SK-N-SH treated with all-trans-retinoic acid at 6 μM for 48 hours (cell line): ENCODE measurements at regions not wholly inside any gene's neighbourhood (a gene's known extent, or its start where the extent isn't known, plus 50 kb on each side); places are given as distances from the start of the nearest gene placed in this dataset.

ENCODE experiments used
- ATAC-seq: fragments of 200-7000 bp; cut with Tn5 transposase; 3 replicates; pipeline ENCODE4 v1.9.1; 2020; ENCODE audit warnings: mild to moderate bottlenecking, moderate library complexity
- ARNTL ChIP-seq: fragments of 450-650 bp; formaldehyde crosslinking; IDR thresholded peaks from 2 replicates; pipeline ENCODE4 v1.5.0; 2020; ENCODE audit warnings: low read depth, mild to moderate bottlenecking, moderate library complexity, borderline replicate concordance
- BACH2 ChIP-seq: fragments of 250-450 bp; sonication (Bioruptor Pico); IDR thresholded peaks from 2 replicates; pipeline ENCODE4 v1.9.0; 2021; ENCODE audit warnings: mild to moderate bottlenecking, borderline replicate concordance
- CREB5 ChIP-seq: fragments of 250-450 bp; sonication (Bioruptor Pico); IDR thresholded peaks from 2 replicates; pipeline ENCODE4 v1.5.1; 2020; ENCODE audit warnings: low read depth, mild to moderate bottlenecking, moderate library complexity
- CSDC2 ChIP-seq: fragments of 250-450 bp; sonication (Bioruptor Pico); IDR thresholded peaks from 2 replicates; pipeline ENCODE4 v1.5.0; 2020; ENCODE audit warnings: mild to moderate bottlenecking, moderate library complexity
- CSRNP3 ChIP-seq: fragments of 250-450 bp; sonication (Bioruptor Pico); IDR thresholded peaks from 2 replicates; pipeline ENCODE4 v1.5.1; 2021; ENCODE audit warnings: mild to moderate bottlenecking, moderate library complexity
- ESRRG ChIP-seq: fragments of 250-450 bp; sonication (Bioruptor Pico); IDR thresholded peaks from 2 replicates; pipeline ENCODE4 v1.6.1; 2021; ENCODE audit warnings: mild to moderate bottlenecking
- ISL1 ChIP-seq: fragments of 250-450 bp; sonication (Bioruptor Pico); IDR thresholded peaks from 2 replicates; pipeline ENCODE4 v2.1.2; 2022; ENCODE audit warnings: mild to moderate bottlenecking, moderate library complexity
- OSR1 ChIP-seq: fragments of 250-450 bp; sonication (Bioruptor Pico); IDR thresholded peaks from 2 replicates; pipeline ENCODE4 v1.8.0; 2022; ENCODE audit warnings: moderate library complexity, mild to moderate bottlenecking, inconsistent platforms
- PATZ1 ChIP-seq: fragments of 250-450 bp; sonication (Bioruptor Pico); IDR thresholded peaks from 2 replicates; pipeline ENCODE4 v1.8.0; 2020; ENCODE audit warnings: mild to moderate bottlenecking, moderate library complexity, borderline replicate concordance
- POU6F1 ChIP-seq: fragments of 250-450 bp; sonication (Bioruptor Pico); IDR thresholded peaks from 2 replicates; pipeline ENCODE4 v1.8.0; 2021; ENCODE audit warnings: low read depth, mild to moderate bottlenecking, moderate library complexity, borderline replicate concordance
- PPARA ChIP-seq: fragments of 250-450 bp; sonication (Bioruptor Pico); IDR thresholded peaks from 2 replicates; pipeline ENCODE4 v1.5.0; 2020; ENCODE audit warnings: mild to moderate bottlenecking, borderline replicate concordance
- SNAI2 ChIP-seq: fragments of 250-450 bp; sonication (Bioruptor Pico); IDR thresholded peaks from 2 replicates; pipeline ENCODE4 v1.5.0; 2020; ENCODE audit warnings: mild to moderate bottlenecking, moderate library complexity
- TCF4 ChIP-seq: fragments of 250-450 bp; sonication (Bioruptor Pico); IDR thresholded peaks from 2 replicates; pipeline ENCODE4 v1.8.0; 2021; ENCODE audit warnings: mild to moderate bottlenecking, moderate library complexity, borderline replicate concordance
- TOX ChIP-seq: fragments of 250-450 bp; sonication (Bioruptor Pico); IDR thresholded peaks from 2 replicates; pipeline ENCODE4 v1.8.0; 2021; ENCODE audit warnings: mild to moderate bottlenecking, moderate library complexity, borderline replicate concordance
- TSHZ2 ChIP-seq: fragments of 250-450 bp; sonication (Bioruptor Pico); IDR thresholded peaks from 2 replicates; pipeline ENCODE4 v1.5.0; 2020; ENCODE audit warnings: mild to moderate bottlenecking, moderate library complexity
- ZC3H10 ChIP-seq: fragments of 250-450 bp; sonication (Bioruptor Pico); IDR thresholded peaks from 2 replicates; pipeline ENCODE4 v1.5.1; 2021; ENCODE audit warnings: mild to moderate bottlenecking, moderate library complexity
- ZFP3 ChIP-seq: fragments of 250-450 bp; sonication (Bioruptor Pico); IDR thresholded peaks from 2 replicates; pipeline ENCODE4 v1.5.0; 2020; ENCODE audit warnings: mild to moderate bottlenecking, moderate library complexity
- ZFP30 ChIP-seq: fragments of 450-650 bp; formaldehyde crosslinking; IDR thresholded peaks from 2 replicates; pipeline ENCODE4 v1.5.0; 2022; ENCODE audit warnings: mild to moderate bottlenecking, moderate library complexity
- ZNF565 ChIP-seq: fragments of 450-650 bp; formaldehyde crosslinking; conservative IDR thresholded peaks from 2 replicates; pipeline ENCODE4 v1.5.0; 2020; ENCODE audit warnings: low read depth, mild to moderate bottlenecking, moderate library complexity

- TF ChIP-seq ZFP3 (CRISPR knock-in tag) (no peak), ISL1 (CRISPR knock-in tag) (no peak), TSHZ2 (CRISPR knock-in tag) (no peak), OSR1 (CRISPR knock-in tag) (no peak), ZC3H10 (CRISPR knock-in tag) (no peak), PPARA (CRISPR knock-in tag) (no peak), ARNTL (CRISPR knock-in tag) (no peak), CSRNP3 (CRISPR knock-in tag) (no peak), SNAI2 (CRISPR knock-in tag) (no peak), BACH2 (CRISPR knock-in tag) (no peak), CSDC2 (CRISPR knock-in tag) (no peak), ESRRG (CRISPR knock-in tag) (no peak), PATZ1 (CRISPR knock-in tag) (no peak), ZFP30 (CRISPR knock-in tag) (no peak), TCF4 (CRISPR knock-in tag) (no peak), CREB5 (CRISPR knock-in tag) (no peak), TOX (CRISPR knock-in tag) (no peak), ZNF565 (CRISPR knock-in tag) (no peak)
- ATAC-seq, result peak; percentile 48; the same call in 2 of the 3 replicates
Measured at GRCh38 chr14:62206456-62206855, 444.2 kb downstream of the SNAPC1 start.

GRCh38 chr14:62209287-62209899 is 447.2 kb downstream of the SNAPC1 start:
- ATAC-seq, result peak; percentile 91
- TF ChIP-seq CREB5 (CRISPR knock-in tag) (no peak), CSDC2 (CRISPR knock-in tag) (no peak), OSR1 (CRISPR knock-in tag) (no peak), TCF4 (CRISPR knock-in tag) (no peak), ZFP30 (CRISPR knock-in tag) (no peak), ISL1 (CRISPR knock-in tag) (peak; percentile 81), TOX (CRISPR knock-in tag) (no peak), PPARA (CRISPR knock-in tag) (no peak), TSHZ2 (CRISPR knock-in tag) (no peak), CSRNP3 (CRISPR knock-in tag) (no peak), ESRRG (CRISPR knock-in tag) (no peak), ZC3H10 (CRISPR knock-in tag) (0 out of 2 replicates have a peak, but pooled peaks have one; percentile 36), POU6F1 (no peak), PATZ1 (CRISPR knock-in tag) (no peak)
